ENCODE measurements at regions not wholly inside any gene's neighbourhood (a gene's known extent, or its start where the extent isn't known, plus 50 kb on each side); places are given as distances from the start of the nearest gene placed in this dataset.

DNA sequence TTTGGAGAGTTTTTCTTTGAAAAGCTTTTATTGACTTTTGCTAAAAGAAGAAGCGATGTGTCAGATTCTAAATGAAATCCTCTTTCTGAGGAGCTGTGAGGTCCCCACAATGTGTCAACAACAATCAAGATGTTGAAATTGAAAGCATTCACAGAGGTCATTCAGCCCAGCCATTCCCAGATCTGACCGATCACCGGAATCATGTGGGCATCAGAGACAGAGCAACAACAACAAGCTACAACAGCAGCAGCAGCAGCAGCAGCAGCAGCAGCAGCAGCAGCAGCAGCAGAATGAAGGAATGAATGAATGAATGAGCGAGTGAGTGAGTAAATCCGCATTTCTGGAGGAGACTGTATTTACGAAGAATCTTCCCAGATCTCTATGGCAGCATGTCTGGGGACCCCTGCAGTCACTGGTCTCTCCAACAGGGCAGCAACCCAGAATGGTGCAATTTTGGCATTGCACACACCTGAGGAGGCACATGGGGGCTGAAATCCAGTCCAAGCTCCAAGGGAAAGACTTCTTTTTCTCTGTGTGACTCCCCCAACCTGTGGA is 299.0 kb downstream of the MYCN start:
- TF ChIP-seq, protein P1, sequence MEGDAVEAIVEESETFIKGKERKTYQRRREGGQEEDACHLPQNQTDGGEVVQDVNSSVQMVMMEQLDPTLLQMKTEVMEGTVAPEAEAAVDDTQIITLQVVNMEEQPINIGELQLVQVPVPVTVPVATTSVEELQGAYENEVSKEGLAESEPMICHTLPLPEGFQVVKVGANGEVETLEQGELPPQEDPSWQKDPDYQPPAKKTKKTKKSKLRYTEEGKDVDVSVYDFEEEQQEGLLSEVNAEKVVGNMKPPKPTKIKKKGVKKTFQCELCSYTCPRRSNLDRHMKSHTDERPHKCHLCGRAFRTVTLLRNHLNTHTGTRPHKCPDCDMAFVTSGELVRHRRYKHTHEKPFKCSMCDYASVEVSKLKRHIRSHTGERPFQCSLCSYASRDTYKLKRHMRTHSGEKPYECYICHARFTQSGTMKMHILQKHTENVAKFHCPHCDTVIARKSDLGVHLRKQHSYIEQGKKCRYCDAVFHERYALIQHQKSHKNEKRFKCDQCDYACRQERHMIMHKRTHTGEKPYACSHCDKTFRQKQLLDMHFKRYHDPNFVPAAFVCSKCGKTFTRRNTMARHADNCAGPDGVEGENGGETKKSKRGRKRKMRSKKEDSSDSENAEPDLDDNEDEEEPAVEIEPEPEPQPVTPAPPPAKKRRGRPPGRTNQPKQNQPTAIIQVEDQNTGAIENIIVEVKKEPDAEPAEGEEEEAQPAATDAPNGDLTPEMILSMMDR (IDR thresholded peaks at IDR 0.05): no peak
- no peak for TF ChIP-seq EZH2 (IDR thresholded peaks at IDR 0.05; ENCODE audit: borderline replicate concordance, insufficient read depth, low read depth, low read length, poor library complexity, severe bottlenecking)

All from B cell (primary cell).